T47D (cell line): ENCODE measurements at regions not wholly inside any gene's neighbourhood (a gene's known extent, or its start where the extent isn't known, plus 50 kb on each side); places are given as distances from the start of the nearest gene placed in this dataset.

Experiments used
- DNase-seq, 2 experiments: peaks; one replicate each; pipeline versions ENCODE4 v3.0.0 to v3.0.0-alpha.2; 2011 to 2012; ENCODE audit warnings: low read depth in 1 of 2, low spot score in 1 of 2
- JUND ChIP-seq: IDR thresholded peaks from 2 replicates; pipeline ENCODE4 v1.6.1; 2012; ENCODE audit warnings: low read depth
- in situ Hi-C: cut with HindIII; loops from 2 replicates; pipeline ENCODE4 v1.10.0; 2016; ENCODE audit warnings: low sequenced_read_pairs, low pct_unique_long_range_greater_than_20kb

GRCh38 chr15:81540909-81541308 lies 166.9 kb upstream of the TMC3 start:
- in situ Hi-C loops, result no loop called here
- DNase-seq, result no peak

GRCh38 chr15:81536356-81536755 lies 162.3 kb upstream of the TMC3 start:
- in situ Hi-C loops, result no loop called here
- DNase-seq, result no peak

More at GRCh38 chr15:81540909-81541308, 166.9 kb upstream of the TMC3 start:
- TF ChIP-seq JUND, result no peak

GRCh38 chr15:81534124-81534523 lies 160.1 kb upstream of the TMC3 start:
- no peak for DNase-seq
- TF ChIP-seq JUND, result no peak
- in situ Hi-C loops, result no loop called here

More at GRCh38 chr15:81536356-81536755, 162.3 kb upstream of the TMC3 start:
- no peak for TF ChIP-seq JUND

- no peak for TF ChIP-seq JUND
- in situ Hi-C loops, result no loop called here
- no peak for DNase-seq
Observed at GRCh38 chr15:81532001-81532400, 158.0 kb upstream of the TMC3 start.

GRCh38 chr15:81531109-81531592 lies 157.1 kb upstream of the TMC3 start:
- in situ Hi-C loops, result no loop called here
- no peak for TF ChIP-seq JUND
- DNase-seq, result no peak

- in situ Hi-C loops, result no loop called here
- TF ChIP-seq JUND, result no peak
Observed at GRCh38 chr15:81530271-81530691, 156.3 kb upstream of the TMC3 start.

GRCh38 chr15:81529481-81529880 lies 155.5 kb upstream of the TMC3 start:
- no peak for DNase-seq
- in situ Hi-C loops, result no loop called here
- TF ChIP-seq JUND, result no peak

More at GRCh38 chr15:81530271-81530691, 156.3 kb upstream of the TMC3 start:
- DNase-seq, result no peak

GRCh38 chr15:81526029-81526428 lies 152.0 kb upstream of the TMC3 start:
- no peak for TF ChIP-seq JUND
- DNase-seq, result no peak
- in situ Hi-C loops, result no loop called here

GRCh38 chr15:81524496-81524895 lies 150.5 kb upstream of the TMC3 start:
- in situ Hi-C loops, result no loop called here
- TF ChIP-seq JUND, result no peak
- DNase-seq, result no peak

GRCh38 chr15:81523867-81524266 lies 149.9 kb upstream of the TMC3 start:
- in situ Hi-C loops, result no loop called here
- no peak for DNase-seq
- TF ChIP-seq JUND, result no peak

DNA sequence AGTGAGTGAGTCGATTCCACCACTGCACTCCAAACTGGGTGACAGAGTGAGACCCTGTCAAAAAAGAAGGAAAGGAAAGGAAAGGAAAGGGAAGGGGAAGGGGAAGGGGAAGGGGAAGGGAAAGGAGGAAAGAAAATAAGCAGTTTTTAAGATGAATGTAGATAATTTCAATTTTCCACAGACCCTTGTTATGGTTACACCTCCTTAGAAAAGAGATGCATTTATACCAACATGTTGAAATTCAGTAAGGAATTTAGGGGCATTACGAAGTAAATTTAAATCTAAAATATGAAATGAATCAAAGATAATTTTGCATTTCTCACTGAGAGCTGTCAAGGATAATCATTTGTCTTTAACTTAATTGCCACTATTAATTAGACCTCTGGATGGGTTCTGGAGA lies 146.5 kb upstream of the TMC3 start:
- in situ Hi-C loops, result no loop called here
- no peak for DNase-seq
- TF ChIP-seq JUND, result no peak

- in situ Hi-C loops, result no loop called here
- DNase-seq, result no peak
- no peak for TF ChIP-seq JUND
Observed at GRCh38 chr15:81516461-81516860, 142.4 kb upstream of the TMC3 start.

GRCh38 chr15:81516012-81516411 lies 142.0 kb upstream of the TMC3 start:
- no peak for DNase-seq
- in situ Hi-C loops, result no loop called here
- TF ChIP-seq JUND, result no peak

DNA sequence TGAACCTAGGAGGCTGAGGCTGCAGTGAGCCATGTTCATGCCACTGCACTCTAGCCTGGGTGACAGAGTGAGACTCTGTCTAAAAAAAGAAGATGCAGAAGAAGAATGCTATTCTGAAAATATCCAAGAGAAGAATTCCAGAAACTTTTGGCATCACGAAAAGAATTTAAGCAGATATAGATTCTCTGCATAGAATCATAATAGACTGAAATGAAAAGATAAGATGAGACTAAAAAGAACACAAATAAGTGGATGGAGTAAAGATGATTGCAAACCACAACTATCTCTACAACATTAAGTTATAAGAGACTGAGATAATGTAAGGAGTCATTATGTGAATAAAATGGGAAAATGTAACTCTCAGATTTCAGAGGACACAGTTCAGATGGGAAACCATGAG lies 140.7 kb upstream of the TMC3 start:
- no peak for TF ChIP-seq JUND

More for the DNA sequence above, 140.7 kb upstream of the TMC3 start:
- no peak for DNase-seq
- in situ Hi-C loops, result no loop called here
